Left colon (tissue), 2 donors: ENCODE measurements at regions not wholly inside any gene's neighbourhood (a gene's known extent, or its start where the extent isn't known, plus 50 kb on each side); places are given as distances from the start of the nearest gene placed in this dataset.
"Not testable (repeated sequence)": the region's sequence is repeated elsewhere in the genome, so short reads cannot be mapped to it uniquely, and the experiment has no call there.

Experiments
- ATAC-seq: fragments of 200-7000 bp; cut with Tn5 transposase; one replicate; pipeline ENCODE4 v1.9.1; 2020; ENCODE audit warnings: mild to moderate bottlenecking, moderate library complexity
- DNase-seq, 2 donors: peaks; one replicate each; pipeline ENCODE4 v3.0.0-alpha.2; 2020
- intact Hi-C, 2 donors: fragments of 100-400 bp; cut with DNase I in 1 of 2; cut with micrococcal nuclease in 1 of 2; formaldehyde crosslinking; loops; one replicate each; pipeline versions ENCODE4 v1.11.2 to v1.14.0; 2022; cut with DNase I, micrococcal nuclease
- donor health status: DM: no; HTN: no; CAD: no.
- donor health status: DM: yes; HTN: yes; CAD: no.

DNA sequence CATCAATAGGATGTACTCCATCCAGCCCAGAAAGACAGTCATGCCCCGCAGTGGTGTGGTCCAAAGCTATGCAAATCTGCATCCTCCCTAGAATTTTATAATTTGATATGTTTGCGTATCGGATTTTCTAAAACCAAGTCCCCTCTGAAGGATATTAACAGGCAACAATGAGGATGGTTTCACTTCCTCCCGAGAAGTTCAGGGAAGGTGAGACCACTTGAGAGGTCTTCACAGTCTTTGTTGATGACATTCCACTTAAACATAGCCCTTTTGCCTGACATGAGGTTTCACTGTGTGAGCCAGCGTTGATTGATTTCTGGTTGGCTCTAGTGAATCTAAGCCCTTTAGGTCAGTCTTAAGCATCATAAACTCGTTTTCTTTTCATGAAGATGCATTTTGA lies 276.1 kb downstream of the NR2F2 start:
- intact Hi-C loops = no loop called here
- DNase-seq (no peak), ATAC-seq (no peak)

DNA sequence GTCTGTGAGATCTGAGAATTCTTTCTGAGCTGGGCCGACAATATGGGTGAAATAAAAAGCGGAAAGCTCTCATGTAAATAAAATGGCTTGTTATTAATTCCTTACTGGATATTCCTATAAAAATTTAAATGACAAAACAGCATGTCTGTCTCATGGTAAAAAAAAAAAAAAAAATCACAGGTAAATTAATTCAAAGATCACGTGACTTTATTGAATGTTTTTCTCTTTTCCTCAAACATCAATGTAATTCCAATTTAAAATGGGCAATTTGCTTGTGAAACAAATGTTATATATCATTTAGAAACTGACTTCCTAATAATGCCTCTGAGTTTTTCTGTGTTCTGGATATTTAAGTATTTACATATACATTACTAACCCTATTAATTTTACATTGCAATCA lies 280.3 kb downstream of the NR2F2 start:
- intact Hi-C loops = no loop called here
- ATAC-seq (no peak), DNase-seq (no peak)

DNA sequence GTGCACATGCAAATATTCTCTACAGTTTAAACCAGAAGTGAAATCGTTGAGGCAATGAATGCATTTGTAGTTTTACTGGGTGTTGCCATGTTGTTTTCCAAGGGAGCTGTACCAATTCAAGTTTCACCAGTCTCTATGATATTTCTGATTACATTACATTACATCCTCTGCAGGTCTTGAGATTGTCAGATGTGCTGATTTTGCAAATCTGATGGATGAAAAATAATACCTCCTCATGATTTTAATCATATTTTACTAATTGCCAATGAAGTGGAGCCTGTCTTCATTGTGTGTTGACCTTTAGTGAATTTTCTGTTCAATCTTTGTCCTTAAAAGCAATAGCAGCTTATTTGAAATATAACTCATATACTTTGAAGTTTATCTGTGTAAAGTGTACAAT lies 282.4 kb downstream of the NR2F2 start:
- ATAC-seq = no peak

GRCh38 chr15:96619174-96619573 lies 288.7 kb downstream of the NR2F2 start:
- ATAC-seq (no peak), DNase-seq (no peak)
- intact Hi-C loops = no loop called here

More for the DNA sequence above, 282.4 kb downstream of the NR2F2 start:
- intact Hi-C loops = no loop called here
- no peak for DNase-seq

- ATAC-seq = no peak
- DNase-seq = no peak
- intact Hi-C loops = no loop called here
Measured at GRCh38 chr15:96622714-96623113, 292.2 kb downstream of the NR2F2 start.

DNA sequence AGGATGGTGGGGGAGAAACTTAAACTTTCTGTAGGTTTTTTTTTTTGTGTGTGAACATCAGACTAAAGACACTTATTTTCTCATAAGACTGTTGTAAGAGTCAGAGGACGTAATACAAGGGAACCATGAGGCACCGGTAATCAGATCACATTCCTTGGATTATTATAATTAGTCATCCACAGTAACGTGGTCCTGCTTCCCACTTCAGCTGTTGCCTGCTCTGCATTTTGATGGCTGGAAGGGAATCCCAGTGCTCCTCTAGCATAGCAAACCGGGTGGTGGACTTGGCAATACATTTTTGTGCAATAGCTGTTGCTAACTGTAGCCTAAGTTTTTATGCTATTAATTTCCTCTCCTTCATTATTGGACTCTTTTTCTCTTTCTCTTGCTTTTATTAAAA lies 294.8 kb downstream of the NR2F2 start:
- DNase-seq = no peak
- ATAC-seq = no peak
- intact Hi-C loops = no loop called here

DNA sequence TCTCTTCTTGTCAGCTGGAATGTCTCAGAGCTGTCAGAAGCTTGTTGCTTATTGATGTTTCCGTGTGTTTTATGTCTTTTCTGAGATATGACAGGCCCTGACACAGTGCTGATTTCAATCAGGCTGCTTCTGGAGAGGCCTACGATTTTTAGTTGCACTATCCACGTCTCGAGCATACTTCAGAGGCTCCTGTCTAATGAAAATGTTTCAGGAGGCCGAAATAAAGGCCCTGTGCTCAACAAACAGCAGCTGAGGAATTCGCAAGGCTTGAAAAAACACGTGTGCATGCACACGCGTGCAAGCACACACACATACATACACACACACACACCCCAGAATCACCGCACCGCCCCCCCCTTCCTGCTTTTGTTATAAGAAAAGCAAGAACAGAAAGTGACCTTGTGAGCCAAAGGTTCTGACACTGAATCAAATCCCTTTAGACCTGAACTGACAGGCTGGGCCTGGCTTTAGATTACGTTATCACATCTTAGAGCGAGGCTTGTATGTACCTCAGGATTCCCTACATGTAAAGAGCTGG lies 296.6 kb downstream of the NR2F2 start:
- intact Hi-C loops = no loop called here

DNA sequence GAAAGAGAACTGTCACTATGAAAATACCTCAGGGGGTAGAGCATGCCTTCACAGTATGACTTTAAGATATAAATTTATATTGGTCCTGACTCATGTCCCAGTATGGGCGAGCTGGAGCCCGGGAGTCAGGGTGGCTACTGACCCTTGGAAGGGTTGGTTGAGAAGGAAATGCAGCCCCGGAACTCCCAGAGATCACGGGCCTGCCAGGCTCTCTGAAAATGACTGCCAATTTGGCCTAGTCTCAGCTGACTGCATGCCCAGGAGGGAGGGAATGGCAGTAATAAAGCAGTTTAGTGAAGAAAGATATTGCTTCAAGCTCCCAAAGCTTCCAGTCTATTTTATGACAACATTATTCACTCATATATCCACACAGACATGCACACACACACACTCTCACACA lies 299.0 kb downstream of the NR2F2 start:
- no peak for ATAC-seq
- DNase-seq = no peak
- intact Hi-C loops = no loop called here

More for the DNA sequence above, 296.6 kb downstream of the NR2F2 start:
- no peak for ATAC-seq
- no peak for DNase-seq

- DNase-seq (no peak), ATAC-seq (no peak)
- intact Hi-C loops = no loop called here
Measured at GRCh38 chr15:96638793-96639192, 308.3 kb downstream of the NR2F2 start.

DNA sequence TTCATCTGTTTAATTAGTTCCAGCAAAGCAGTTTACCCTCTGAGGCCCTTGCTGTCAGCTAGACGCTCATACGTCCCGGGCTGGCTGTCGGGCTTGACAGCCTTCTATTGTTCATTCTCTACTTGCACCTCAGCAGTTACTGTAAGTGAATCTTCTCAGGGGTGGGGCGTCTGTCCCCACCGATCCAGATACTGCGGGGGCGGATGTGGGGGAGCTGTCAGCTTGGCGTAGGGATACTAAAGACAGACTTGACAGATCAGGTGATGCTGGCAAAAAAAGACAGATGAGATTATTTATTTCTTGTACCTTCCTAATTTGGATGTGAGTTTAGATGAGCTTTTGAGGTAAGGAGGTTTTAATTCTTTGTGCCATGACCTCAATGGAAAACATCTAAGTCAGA lies 315.3 kb downstream of the NR2F2 start:
- DNase-seq (no peak), ATAC-seq (no peak)
- intact Hi-C loops = no loop called here

- ATAC-seq (no peak), DNase-seq (no peak)
- intact Hi-C loops = no loop called here
Measured at GRCh38 chr15:96648866-96649265, 318.4 kb downstream of the NR2F2 start.

GRCh38 chr15:96657096-96657495 lies 326.6 kb downstream of the NR2F2 start:
- DNase-seq (no peak), ATAC-seq (no peak)
- intact Hi-C loops = no loop called here

DNA sequence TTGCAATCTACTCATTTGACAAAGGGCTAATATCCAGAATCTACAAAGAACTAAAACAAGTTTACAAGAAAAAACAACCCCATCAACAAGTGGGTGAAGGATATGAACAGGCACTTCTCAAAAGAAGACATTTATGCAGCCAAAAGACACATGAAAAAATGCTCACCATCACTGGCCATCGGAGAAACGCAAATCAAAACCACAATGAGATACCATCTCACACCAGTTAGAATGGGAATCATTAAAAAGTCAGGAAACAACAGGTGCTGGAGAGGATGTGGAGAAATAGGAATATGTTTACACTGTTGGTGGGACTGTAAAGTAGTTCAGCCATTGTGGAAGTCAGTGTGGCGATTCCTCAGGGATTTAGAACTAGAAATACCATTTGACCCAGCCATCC lies 336.5 kb downstream of the NR2F2 start:
- ATAC-seq, DNase-seq, intact Hi-C loops: not testable (repeated sequence)

- no peak for DNase-seq
- no peak for ATAC-seq
- intact Hi-C loops = no loop called here
Measured at GRCh38 chr15:96670389-96670788, 339.9 kb downstream of the NR2F2 start.

DNA sequence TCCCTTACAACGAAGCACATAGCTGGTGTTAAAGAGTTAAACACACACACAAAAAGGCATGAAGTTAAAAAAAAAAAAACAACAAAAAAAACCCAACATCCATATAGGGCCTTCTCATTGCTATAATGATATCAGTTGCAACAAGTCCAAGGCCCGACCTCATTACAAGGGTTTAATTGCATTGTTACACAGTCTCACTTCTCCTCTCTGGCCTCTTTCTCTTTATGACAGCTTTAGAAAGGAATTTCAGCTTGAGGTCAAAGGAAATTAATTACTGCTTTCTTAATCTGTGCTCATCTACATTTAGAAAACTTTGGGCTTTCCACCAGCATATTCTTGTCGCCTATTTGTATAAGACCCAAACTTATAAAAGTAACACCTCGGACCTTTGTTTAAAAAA lies 342.1 kb downstream of the NR2F2 start:
- DNase-seq (no peak), ATAC-seq (no peak)
- intact Hi-C loops = no loop called here

DNA sequence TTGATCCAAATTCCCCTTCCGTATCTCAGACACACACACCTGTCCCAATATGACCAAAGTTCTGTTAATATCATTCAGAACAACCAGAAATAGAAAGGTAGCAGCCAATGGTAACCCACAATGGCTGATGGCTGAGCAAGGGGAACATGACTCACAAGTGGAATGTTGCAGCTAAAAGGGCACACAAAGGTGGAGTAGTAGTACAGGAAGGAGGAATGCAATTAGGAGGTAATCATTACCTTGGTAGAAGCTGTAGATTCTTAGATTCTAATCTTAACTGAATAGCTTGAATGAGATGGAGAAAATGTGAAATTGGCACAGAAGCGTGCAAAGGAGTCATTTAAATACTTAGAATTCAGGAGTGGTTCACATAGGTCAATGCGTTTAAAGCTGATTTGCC lies 347.9 kb downstream of the NR2F2 start:
- no peak for ATAC-seq
- DNase-seq = no peak
- intact Hi-C loops = no loop called here

GRCh38 chr15:96687388-96688107 lies 357.0 kb downstream of the NR2F2 start:
- no peak for DNase-seq
- no peak for ATAC-seq
- intact Hi-C loops = no loop called here

GRCh38 chr15:96690733-96691132 lies 360.2 kb downstream of the NR2F2 start:
- intact Hi-C loops = no loop called here
- no peak for ATAC-seq
- no peak for DNase-seq

DNA sequence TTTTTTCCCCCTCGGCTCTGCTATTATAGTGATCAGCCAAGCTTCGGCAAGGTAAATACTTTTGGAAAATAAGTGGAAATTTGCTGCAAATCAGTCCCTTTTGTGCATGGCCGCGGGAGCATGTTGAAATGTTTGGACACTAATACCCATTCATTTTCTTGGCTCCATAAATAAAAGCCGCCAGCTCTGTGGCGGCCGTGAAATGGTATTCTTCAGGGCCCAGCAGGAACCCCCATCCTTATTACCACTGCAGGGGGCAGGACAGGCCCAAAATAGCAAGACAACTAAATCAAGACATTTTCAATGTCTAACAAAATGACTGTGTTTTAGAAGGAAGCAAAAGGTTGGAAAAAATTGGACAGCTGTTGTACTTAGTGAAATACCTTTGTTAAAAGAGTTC lies 362.3 kb downstream of the NR2F2 start:
- no peak for DNase-seq
- intact Hi-C loops = no loop called here
- ATAC-seq = no peak

- DNase-seq (no peak), ATAC-seq (no peak)
- intact Hi-C loops = no loop called here
Measured at GRCh38 chr15:96693515-96693914, 363.0 kb downstream of the NR2F2 start.

DNA sequence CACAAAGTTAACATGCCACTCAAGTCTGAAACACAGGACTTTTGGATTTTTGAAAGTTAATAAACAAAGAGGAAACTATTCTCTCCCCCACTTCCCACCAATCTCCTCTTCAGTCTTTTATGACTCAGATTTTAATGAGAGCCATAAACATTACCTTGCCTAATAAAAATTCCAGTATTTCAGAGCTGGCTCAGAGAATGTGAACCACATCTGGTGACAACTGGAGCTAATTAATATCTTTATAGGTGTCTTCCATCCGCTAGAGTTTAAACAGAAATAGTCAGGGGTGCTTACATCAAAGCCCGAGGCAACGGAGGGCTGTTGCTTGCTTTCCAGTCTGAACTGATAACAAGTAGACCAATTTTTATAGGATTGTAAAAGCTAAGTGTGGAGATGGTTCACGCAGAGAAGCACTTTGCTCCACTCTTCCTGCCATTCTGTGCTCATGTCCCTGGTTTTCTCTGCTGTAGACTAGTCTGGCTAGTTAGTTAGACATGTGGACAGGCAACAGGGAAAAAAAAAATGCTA lies 363.6 kb downstream of the NR2F2 start:
- intact Hi-C loops = no loop called here
- no peak for ATAC-seq
- DNase-seq = no peak
